ENCODE measurements at regions not wholly inside any gene's neighbourhood (a gene's known extent, or its start where the extent isn't known, plus 50 kb on each side); places are given as distances from the start of the nearest gene placed in this dataset.

DNA sequence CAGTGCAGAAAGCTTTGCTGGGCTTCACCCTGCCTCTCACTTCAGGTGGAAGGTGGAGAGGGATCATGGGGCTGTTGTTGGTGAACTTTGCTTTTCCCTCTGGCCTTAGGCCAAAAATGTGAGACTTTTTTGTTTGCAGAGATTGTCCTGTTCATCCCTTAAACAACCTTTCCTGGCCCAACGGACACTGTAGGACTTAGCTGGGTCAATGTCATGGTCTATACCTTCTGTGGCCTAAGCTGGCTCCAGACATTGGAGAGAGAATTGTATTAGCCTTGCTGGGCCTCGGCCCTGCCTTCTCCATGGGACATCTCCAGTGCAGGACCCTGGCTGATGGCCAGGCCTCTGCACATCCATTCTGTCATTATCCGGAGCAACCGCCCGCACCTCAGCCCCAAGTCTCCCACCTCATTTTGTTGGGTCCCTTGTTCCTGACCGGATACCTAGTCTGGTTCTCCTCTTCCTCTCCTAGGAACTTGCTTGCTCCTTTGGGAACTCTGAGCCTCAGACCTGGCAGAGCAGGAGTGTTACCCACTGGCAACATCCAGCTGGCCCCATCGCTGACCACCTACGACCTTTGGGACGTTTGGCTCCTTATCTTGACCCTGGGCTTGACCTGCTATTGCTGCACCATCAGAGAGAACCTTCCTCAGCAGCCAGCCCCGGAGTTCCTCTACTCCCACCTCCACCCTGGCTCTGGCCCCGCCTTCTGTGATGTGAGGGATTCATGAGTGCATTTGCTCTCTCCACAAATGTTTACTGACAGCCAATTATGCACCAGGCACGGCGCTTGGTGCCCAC lies 128.2 kb downstream of the BANF2 start:
- Histone ChIP-seq H4K8ac (ENCODE audit: low read depth, low read length) (no peak overlapping the region), H3K4me3 (ENCODE audit: low read depth, low read length) (no peak overlapping the region), H3K14ac (ENCODE audit: low read length) (no peak overlapping the region), H3K9me3 (ENCODE audit: insufficient read depth, low read depth, low read length) (no peaks in the 10 kb centered on the region), H4K12ac (ENCODE audit: low read depth, low read length) (no peak overlapping the region), H2AFZ (ENCODE audit: insufficient read depth, low read length, poor library complexity) (no peak overlapping the region), H3K79me1 (ENCODE audit: low read length) (no peaks in the 10 kb centered on the region), H3K23ac (ENCODE audit: low read length) (no peak overlapping the region), H3K9ac (ENCODE audit: low read length) (no peak overlapping the region), H3K4me2 (ENCODE audit: low read length) (no peak overlapping the region), H3K18ac (ENCODE audit: low read length) (no peak overlapping the region), H2BK120ac (ENCODE audit: insufficient read depth, low read length, poor library complexity) (no peak overlapping the region), H4K91ac (ENCODE audit: low read depth, low read length) (no peak overlapping the region), H3K36me3 (ENCODE audit: control insufficient read depth in 1 of 2, insufficient read depth in 2 of 2, low read length in 2 of 2) (no peaks in the 10 kb centered on the region), H3K27ac (ENCODE audit: low read depth, low read length) (no peak overlapping the region), H3K4me1 (ENCODE audit: control insufficient read depth in 1 of 2, insufficient read depth in 2 of 2, low read length in 2 of 2) (no peaks in the 10 kb centered on the region), H3K4ac (ENCODE audit: low read depth, low read length) (no peak overlapping the region), H2BK12ac (ENCODE audit: low read length) (no peak overlapping the region), H2BK5ac (ENCODE audit: low read depth, low read length, poor library complexity) (no peak overlapping the region), H2AK5ac (ENCODE audit: low read length) (no peak overlapping the region), H3K79me2 (ENCODE audit: control insufficient read depth, insufficient read depth, low read length, poor library complexity) (no peaks in the 10 kb centered on the region), H3K27me3 (ENCODE audit: insufficient read depth, low read length) (no peaks in the 10 kb centered on the region)
- no peak for DNase-seq
- no CpG with 5 or more reads among the region's 13 CpGs for WGBS (ENCODE audit: extremely low coverage, insufficient coverage, insufficient read length)

DNA sequence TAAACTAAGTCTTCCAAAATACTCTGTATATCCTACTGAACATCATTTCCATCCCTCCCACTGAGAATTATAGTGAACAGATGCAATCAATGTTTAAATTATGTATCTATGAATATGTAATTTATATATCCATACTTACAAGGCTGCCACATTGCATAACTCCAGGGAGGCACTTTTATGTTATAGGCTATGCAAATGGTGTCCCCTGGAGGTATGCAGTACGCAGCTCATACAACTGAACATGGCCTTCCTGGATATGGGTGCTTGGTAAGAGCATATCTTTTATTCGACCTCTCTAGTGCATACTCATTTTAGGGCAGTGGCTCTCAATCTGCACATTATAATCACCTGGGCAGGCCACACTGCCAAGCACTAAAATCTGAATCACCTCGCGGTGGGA lies 127.3 kb downstream of the BANF2 start:
- H3K4ac ChIP-seq (ENCODE audit: low read depth, low read length), result no peak overlapping the region
- H3K23ac ChIP-seq (ENCODE audit: low read length), result no peak overlapping the region
- no peaks in the 10 kb centered on the region for H3K27me3 ChIP-seq (ENCODE audit: insufficient read depth, low read length)
- no peak overlapping the region for H2BK5ac ChIP-seq (ENCODE audit: low read depth, low read length, poor library complexity)
- H3K27ac ChIP-seq (ENCODE audit: low read depth, low read length), result no peak overlapping the region
- no peak overlapping the region for H4K12ac ChIP-seq (ENCODE audit: low read depth, low read length)
- no peak overlapping the region for H3K9ac ChIP-seq (ENCODE audit: low read length)
- H3K4me1 ChIP-seq (ENCODE audit: control insufficient read depth in 1 of 2, insufficient read depth in 2 of 2, low read length in 2 of 2), result no peaks in the 10 kb centered on the region
- H4K8ac ChIP-seq (ENCODE audit: low read depth, low read length), result no peak overlapping the region
- no peak for DNase-seq
- H3K18ac ChIP-seq (ENCODE audit: low read length), result no peak overlapping the region
- no peaks in the 10 kb centered on the region for H3K36me3 ChIP-seq (ENCODE audit: control insufficient read depth in 1 of 2, insufficient read depth in 2 of 2, low read length in 2 of 2)
- H2AK5ac ChIP-seq (ENCODE audit: low read length), result no peak overlapping the region
- H2BK120ac ChIP-seq (ENCODE audit: insufficient read depth, low read length, poor library complexity), result no peak overlapping the region
- H2BK12ac ChIP-seq (ENCODE audit: low read length), result no peak overlapping the region
- no peaks in the 10 kb centered on the region for H3K79me2 ChIP-seq (ENCODE audit: control insufficient read depth, insufficient read depth, low read length, poor library complexity)
- no peaks in the 10 kb centered on the region for H3K9me3 ChIP-seq (ENCODE audit: insufficient read depth, low read depth, low read length)
- H2AFZ ChIP-seq (ENCODE audit: insufficient read depth, low read length, poor library complexity), result no peak overlapping the region
- H3K4me3 ChIP-seq (ENCODE audit: low read depth, low read length), result no peak overlapping the region
- no peaks in the 10 kb centered on the region for H3K79me1 ChIP-seq (ENCODE audit: low read length)
- no CpG with 5 or more reads among the region's 4 CpGs for WGBS (ENCODE audit: extremely low coverage, insufficient coverage, insufficient read length)
- H3K4me2 ChIP-seq (ENCODE audit: low read length), result no peak overlapping the region
- no peak overlapping the region for H3K14ac ChIP-seq (ENCODE audit: low read length)
- H4K91ac ChIP-seq (ENCODE audit: low read depth, low read length), result no peak overlapping the region

DNA sequence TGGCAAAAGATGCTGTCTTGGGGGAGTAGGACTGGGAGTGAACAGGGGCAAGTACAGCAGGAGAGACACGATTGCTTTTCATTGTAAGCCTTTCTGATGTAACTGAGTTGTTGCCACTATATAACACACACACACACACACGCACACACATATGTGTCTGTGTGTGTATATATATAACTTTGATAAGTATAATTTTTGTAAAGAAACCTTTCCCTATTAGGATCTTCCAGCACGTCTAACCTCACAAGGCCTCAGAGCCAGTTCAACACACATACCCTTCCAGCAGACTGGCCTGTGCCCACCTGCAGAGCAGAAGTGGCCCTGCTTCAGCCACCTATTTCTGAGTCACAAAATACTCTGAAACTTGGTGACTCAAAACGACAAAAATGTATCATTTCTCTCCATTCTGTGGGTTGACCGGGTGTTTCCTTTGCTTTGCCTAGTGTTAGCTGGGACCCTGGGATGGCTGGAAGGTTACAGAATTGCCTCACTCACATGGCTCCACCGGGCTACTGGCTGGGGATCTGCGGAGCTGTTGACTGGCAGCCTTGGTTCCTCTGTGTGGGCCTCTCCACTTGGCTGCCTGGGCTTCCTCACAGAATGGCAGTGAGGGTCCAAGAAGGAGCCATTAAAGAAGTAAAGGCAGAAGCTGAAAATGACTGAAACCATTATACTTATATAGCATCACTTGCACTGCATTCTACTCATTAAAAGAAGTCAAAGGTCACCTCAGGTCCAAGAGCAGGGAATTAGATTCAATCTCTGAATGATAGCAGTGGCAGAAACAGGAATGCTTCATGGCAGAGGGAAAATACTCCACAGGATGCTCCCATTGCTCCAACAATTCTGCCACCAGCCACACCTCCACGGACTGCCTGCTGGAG lies 126.4 kb downstream of the BANF2 start:
- H4K8ac ChIP-seq (ENCODE audit: low read depth, low read length), result no peak overlapping the region
- no peaks in the 10 kb centered on the region for H3K27me3 ChIP-seq (ENCODE audit: insufficient read depth, low read length)
- no peak overlapping the region for H2AK5ac ChIP-seq (ENCODE audit: low read length)
- H3K4me1 ChIP-seq (ENCODE audit: control insufficient read depth in 1 of 2, insufficient read depth in 2 of 2, low read length in 2 of 2), result no peaks in the 10 kb centered on the region
- H2AFZ ChIP-seq (ENCODE audit: insufficient read depth, low read length, poor library complexity), result no peak overlapping the region
- H3K18ac ChIP-seq (ENCODE audit: low read length), result no peak overlapping the region
- no peak overlapping the region for H3K27ac ChIP-seq (ENCODE audit: low read depth, low read length)
- H3K4me3 ChIP-seq (ENCODE audit: low read depth, low read length), result no peak overlapping the region
- no peaks in the 10 kb centered on the region for H3K36me3 ChIP-seq (ENCODE audit: control insufficient read depth in 1 of 2, insufficient read depth in 2 of 2, low read length in 2 of 2)
- no peak overlapping the region for H3K4me2 ChIP-seq (ENCODE audit: low read length)
- no CpG with 5 or more reads among the region's 8 CpGs for WGBS (ENCODE audit: extremely low coverage, insufficient coverage, insufficient read length)
- no peak overlapping the region for H3K23ac ChIP-seq (ENCODE audit: low read length)
- no peak overlapping the region for H3K4ac ChIP-seq (ENCODE audit: low read depth, low read length)
- H2BK12ac ChIP-seq (ENCODE audit: low read length), result no peak overlapping the region
- no peak overlapping the region for H4K12ac ChIP-seq (ENCODE audit: low read depth, low read length)
- no peak overlapping the region for H3K14ac ChIP-seq (ENCODE audit: low read length)
- H3K79me2 ChIP-seq (ENCODE audit: control insufficient read depth, insufficient read depth, low read length, poor library complexity), result no peaks in the 10 kb centered on the region
- no peak overlapping the region for H2BK120ac ChIP-seq (ENCODE audit: insufficient read depth, low read length, poor library complexity)
- no peak overlapping the region for H2BK5ac ChIP-seq (ENCODE audit: low read depth, low read length, poor library complexity)
- no peaks in the 10 kb centered on the region for H3K79me1 ChIP-seq (ENCODE audit: low read length)
- H4K91ac ChIP-seq (ENCODE audit: low read depth, low read length), result no peak overlapping the region
- no peaks in the 10 kb centered on the region for H3K9me3 ChIP-seq (ENCODE audit: insufficient read depth, low read depth, low read length)
- H3K9ac ChIP-seq (ENCODE audit: low read length), result no peak overlapping the region
- peak; percentile 78 to 92 for DNase-seq

DNA sequence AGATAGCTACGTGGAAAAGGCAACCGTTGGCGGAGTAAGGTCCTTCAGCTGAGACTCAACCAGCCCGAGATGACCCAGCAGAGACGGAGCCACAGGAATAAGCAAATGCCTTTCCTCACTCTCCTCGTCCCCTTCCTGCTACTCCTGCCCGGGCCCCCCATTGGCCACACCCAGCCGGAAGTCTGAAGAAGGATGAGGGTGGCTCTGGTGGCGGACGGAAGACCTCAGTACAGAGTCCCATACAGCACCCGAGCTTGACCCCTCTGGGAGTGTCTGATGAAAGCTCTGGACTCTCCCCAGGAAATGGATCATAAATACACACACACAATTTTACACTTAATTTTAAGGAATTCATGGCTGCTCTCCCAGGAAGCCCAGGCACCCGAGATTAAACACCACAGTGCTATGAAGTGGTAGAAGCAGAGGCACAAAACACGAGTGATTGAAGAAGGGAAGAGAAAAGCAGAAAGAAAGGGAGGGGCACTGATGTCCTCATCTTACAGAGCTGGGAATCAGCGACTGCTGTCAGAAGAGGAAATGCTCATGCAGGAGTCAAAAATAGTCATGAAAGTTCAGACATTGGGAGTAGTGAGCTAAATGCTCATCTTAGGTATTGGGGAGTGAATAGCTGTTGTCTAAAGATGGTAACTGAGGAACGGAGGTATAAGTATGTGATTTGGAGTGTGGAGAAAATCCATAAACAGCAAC lies 125.6 kb downstream of the BANF2 start:
- Histone ChIP-seq H2AK5ac (ENCODE audit: low read length) (no peak overlapping the region), H3K4me3 (ENCODE audit: low read depth, low read length) (no peak overlapping the region), H3K4me1 (ENCODE audit: control insufficient read depth in 1 of 2, insufficient read depth in 2 of 2, low read length in 2 of 2) (no peaks in the 10 kb centered on the region), H3K27ac (ENCODE audit: low read depth, low read length) (no peak overlapping the region), H3K79me2 (ENCODE audit: control insufficient read depth, insufficient read depth, low read length, poor library complexity) (no peaks in the 10 kb centered on the region), H2BK12ac (ENCODE audit: low read length) (no peak overlapping the region), H3K4me2 (ENCODE audit: low read length) (no peak overlapping the region), H3K18ac (ENCODE audit: low read length) (no peak overlapping the region), H2AFZ (ENCODE audit: insufficient read depth, low read length, poor library complexity) (no peak overlapping the region), H4K91ac (ENCODE audit: low read depth, low read length) (no peak overlapping the region), H4K8ac (ENCODE audit: low read depth, low read length) (no peak overlapping the region), H4K12ac (ENCODE audit: low read depth, low read length) (no peak overlapping the region), H3K14ac (ENCODE audit: low read length) (no peak overlapping the region), H2BK5ac (ENCODE audit: low read depth, low read length, poor library complexity) (no peak overlapping the region), H3K9ac (ENCODE audit: low read length) (no peak overlapping the region), H3K23ac (ENCODE audit: low read length) (no peak overlapping the region), H3K9me3 (ENCODE audit: insufficient read depth, low read depth, low read length) (no peaks in the 10 kb centered on the region), H3K4ac (ENCODE audit: low read depth, low read length) (no peak overlapping the region), H3K36me3 (ENCODE audit: control insufficient read depth in 1 of 2, insufficient read depth in 2 of 2, low read length in 2 of 2) (no peaks in the 10 kb centered on the region), H2BK120ac (ENCODE audit: insufficient read depth, low read length, poor library complexity) (no peak overlapping the region), H3K27me3 (ENCODE audit: insufficient read depth, low read length) (no peaks in the 10 kb centered on the region), H3K79me1 (ENCODE audit: low read length) (no peaks in the 10 kb centered on the region)
- no CpG with 5 or more reads among the region's 15 CpGs for WGBS (ENCODE audit: extremely low coverage, insufficient coverage, insufficient read length)
- no peak for DNase-seq

All from trophoblast cell (in vitro differentiated cells and primary cell).